CD1c-positive myeloid dendritic cell (primary cell): ENCODE measurements at regions not wholly inside any gene's neighbourhood (a gene's known extent, or its start where the extent isn't known, plus 50 kb on each side); places are given as distances from the start of the nearest gene placed in this dataset.

ENCODE experiments used
- DNase-seq: peaks from one replicate; pipeline ENCODE4 v3.0.0-alpha.2; 2016; ENCODE audit errors: extremely low spot score

DNA sequence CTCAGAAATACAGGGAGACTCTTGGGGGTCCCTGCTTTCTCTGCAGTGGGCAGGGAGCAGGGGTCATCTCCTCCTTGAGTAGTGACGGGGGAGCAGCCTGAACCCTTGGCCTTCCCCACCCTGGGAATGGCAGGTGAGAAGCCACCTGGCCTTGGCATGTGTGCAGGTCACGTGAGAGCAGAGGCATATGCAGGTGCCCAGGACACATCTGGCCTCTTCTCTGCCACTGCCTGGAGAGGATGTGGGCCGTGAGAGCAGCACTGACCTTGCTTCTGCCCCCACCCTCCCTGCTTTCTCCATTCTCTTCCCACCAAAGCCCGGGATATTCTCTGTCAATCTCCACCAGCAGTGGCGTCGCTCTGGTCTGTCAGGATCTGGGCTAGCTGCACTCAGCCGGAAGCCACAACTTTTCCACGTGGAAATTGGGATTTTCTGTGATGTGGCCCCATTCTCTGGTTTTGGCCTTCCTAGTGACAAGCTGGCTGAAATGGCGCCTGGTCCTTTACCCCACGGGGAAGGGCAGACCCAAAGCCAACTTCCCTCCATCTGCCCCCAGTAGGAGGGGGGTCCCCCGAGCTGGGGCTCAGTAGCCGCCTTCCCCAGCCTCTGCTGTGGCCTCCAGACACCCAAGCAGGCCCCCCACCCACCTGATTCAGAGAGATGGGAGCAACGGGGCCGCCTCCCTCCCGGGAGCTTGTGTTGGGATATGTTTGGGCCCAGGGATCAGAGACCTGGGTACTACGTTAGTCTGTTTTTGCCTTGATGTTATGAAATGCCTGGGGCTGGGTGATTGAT is 70.4 kb upstream of the FCN1 start:
- no peak for DNase-seq

DNA sequence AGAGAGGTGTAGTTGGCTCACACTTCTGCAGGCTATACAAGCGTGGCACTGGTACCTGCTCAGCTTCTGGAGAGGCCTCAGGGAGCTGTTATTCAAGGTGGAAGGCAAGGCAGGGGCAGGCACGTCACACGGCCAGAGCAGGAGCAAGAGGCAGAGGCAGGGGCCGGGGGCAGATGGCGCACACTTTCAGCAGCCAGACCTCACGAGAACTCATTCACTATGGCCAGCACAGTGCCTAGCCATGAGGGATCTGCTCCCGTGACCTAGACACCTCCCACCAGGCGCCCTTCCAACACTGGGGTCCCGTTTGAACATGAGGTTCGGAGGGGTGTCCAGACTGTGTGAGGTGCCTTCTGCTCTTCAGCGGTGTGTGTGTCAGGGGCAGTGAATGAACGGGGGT is 71.0 kb upstream of the FCN1 start:
- no peak for DNase-seq

DNA sequence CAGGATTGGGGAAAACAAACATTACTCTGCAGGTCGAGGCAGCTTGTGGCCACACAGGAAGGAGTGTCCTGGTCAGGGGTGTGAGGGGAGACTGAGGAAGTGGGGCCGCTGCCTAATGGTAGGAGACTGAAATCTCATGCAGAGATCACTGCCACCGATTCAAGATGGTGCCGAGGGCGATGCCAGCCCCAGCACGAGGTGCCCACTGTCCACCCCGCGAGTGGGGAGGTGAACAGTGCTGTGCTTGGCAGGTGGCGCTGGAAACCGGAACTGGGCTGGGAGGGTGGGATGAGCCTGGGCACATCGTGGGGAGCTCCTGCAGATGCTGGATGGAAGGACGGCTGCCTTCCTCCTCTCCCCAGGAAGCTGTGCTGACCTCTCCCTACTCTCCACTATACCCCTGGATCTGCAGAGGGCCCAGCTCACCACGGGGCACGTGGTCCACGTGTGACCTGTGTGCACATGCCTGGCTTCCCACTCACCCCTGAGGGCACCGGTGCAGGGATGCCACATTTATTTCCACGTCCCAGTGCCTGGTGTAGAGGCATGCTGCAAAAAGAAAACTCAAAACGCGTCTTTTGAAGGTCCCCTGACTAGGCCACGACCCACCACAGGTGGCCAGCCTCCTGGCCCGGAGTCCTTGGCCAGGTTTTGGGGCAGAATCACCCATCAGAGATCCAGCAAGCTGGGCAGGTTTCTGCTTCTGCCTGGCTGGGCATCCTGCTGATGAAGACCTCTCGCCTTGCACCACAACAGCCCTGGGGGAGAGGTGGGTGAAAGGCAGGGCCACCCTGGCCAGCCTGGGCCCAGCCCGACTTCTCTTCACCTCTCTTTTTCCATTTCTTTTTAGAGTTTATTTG is 71.7 kb upstream of the FCN1 start:
- no peak for DNase-seq

DNA sequence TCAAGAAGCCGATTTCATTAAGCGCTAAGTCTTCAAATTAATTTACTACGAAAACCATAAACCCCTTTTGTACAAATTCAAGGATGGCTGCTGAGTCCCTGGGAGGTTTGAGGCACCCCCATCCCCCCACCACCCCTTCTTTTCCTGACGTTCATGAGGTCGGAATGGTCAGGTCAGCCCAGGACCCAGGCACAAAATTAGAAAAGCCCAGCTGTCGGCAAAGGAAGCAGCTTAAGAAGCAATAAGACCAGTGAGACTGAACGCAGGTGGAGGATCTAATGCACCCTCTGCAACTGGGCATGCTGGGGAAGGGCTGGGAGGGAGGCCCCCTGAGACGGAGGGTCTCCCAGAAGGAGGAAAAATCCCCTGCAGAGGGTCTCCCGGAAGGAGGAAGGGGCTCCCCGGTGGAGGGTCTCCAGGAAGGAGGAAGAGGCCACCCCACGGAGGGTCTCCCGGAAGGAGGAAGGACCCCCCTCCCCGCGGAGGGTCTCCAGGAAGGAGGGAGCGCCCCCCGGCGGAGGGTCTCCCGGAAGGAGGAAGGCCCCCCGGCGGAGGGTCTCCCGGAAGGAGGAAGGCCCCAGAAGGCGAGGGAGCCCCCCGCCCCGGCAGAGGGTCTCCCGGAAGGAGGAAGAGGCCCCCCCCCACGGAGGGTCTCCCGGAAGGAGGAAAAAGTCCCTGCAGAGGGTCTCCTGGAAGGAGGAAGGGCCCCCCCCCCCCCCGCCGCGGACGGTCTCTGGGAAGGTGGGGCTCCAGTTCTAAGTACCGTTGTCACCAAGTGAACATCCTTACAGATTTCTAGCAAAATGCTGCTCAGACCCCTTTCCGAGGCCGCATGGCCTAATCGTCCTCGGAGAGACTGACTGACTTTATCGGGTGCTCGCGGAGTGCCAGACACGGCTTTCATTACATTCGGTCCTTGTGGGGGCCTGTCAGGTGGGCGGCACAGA is 74.4 kb upstream of the FCN1 start:
- DNase-seq: no peak

DNA sequence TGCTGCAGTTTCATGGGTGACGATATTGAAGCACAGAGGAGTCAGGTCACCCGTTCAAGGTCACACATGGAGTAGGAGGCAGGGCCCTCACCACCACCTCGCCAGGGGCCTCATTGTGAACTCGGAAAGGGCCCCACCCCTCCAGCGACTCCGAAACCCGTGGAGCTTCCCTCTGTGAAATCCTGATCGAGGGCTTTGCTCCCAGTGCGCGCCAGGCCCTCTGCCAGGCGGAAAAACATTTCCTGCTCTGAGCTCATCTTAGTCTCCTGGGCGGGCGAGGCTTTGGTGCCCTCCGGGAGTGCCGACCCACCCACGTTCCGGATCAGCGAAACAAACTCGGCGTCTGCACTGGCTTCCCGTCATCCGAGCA is 75.0 kb upstream of the FCN1 start:
- DNase-seq: no peak

DNA sequence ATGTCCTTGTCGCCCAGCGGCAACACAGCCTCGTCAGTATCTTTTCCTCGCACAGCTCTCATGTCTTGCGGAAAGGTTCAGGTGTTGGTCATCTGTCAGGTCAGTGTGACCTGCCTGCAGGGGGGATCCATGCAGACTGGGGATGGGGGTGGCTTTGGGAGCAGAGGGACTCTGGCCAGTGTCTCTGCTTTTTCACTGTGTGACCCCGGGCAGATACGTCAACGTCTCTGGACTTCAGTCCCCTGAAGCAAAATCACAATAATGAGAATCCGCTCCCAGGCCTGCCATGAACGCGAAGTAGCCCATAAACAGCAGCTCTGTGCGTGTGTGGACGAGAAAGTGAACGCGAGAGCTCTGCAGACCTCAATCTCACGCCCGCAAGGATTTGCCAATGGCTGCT is 75.7 kb upstream of the FCN1 start:
- DNase-seq: no peak

DNA sequence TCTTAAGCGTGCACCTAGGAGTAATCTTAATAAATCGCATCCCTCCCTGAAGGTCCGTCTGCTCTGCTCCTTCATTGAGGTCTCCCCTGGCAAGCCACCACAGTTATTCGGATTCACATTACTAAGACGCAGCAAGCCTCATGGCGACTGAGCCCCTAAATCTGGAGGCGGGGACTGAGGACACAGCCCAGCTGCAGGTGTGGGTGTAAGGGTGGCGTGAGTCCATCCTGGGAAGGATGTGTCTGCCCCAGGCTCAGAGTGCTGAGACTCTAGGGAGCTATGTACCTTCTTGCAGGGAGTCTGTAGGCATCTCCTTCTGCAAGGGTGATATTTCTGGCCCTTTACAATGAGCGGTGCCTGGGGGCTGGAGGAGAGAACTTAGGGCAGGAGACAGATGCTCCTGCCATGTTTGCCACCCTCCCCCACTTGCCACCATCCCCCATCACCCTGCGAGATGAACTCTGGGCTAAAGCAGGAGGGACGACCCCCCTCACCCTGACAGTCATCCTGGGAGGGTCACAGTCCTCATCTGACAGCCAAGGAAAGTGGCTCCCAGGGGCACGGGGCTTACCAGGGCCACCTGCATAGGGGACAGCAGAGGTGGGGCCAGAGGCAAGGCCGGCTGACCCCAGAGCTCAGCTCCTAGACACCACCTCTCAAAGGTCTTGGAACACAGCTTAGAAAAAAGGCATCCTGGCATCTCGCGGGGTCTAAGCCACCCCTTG is 76.4 kb upstream of the FCN1 start:
- DNase-seq: no peak

DNA sequence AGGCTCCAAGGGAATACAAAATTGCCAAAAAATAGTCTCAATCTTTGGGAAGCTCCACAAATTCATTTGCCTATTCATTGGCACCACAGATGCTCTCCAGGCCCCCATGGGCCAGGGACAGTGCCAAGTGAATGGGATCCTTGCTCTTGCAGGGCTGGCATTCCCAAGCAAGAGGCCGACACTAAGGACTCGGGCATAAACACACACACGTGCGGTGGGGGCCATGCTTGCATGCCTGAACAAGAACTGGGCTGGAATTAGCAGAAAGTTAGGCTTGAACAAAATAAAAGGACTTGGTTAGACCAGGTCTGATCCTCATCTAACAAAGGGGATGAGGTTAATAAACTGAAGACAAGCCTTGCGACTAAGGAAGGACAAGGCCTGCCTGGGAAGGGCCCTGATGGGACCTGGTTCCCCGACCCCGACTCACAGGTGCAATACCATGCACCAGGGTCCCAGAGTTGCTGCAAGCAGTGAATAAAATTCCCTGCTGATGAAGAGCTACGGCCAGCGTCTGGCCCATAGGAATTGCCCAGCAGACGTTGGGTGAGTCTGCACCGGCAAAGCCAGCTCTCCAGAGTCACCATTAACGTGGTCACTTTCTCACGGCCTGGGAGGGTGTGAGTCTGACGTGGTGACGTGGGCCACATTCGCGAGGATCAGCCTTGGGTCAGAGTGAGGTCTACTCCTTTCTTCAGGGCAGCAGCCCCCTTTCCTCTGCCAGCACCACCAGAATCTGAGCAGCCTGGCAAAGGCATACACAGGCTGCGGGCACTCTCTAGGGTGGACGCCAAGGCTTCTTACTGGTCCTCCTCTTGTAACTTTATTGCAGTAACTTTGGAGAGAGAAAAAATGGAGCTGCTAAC is 77.4 kb upstream of the FCN1 start:
- no peak for DNase-seq

DNA sequence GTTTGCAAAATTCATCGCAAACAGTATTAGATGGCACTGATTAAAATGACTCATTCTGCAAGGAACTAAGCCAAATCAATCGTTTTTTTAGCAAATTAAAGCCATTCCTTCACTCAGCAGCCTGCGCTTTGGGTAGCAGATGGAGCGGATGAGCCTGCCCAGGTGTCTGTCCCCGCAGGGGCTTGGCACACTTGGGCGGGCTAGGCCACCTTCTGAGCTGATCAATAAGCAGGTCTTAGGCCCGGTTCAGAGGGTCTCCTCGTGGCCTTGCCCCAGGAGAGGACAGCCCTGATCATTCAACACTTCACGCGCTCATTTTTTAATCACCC is 78.0 kb upstream of the FCN1 start:
- DNase-seq: no peak

DNA sequence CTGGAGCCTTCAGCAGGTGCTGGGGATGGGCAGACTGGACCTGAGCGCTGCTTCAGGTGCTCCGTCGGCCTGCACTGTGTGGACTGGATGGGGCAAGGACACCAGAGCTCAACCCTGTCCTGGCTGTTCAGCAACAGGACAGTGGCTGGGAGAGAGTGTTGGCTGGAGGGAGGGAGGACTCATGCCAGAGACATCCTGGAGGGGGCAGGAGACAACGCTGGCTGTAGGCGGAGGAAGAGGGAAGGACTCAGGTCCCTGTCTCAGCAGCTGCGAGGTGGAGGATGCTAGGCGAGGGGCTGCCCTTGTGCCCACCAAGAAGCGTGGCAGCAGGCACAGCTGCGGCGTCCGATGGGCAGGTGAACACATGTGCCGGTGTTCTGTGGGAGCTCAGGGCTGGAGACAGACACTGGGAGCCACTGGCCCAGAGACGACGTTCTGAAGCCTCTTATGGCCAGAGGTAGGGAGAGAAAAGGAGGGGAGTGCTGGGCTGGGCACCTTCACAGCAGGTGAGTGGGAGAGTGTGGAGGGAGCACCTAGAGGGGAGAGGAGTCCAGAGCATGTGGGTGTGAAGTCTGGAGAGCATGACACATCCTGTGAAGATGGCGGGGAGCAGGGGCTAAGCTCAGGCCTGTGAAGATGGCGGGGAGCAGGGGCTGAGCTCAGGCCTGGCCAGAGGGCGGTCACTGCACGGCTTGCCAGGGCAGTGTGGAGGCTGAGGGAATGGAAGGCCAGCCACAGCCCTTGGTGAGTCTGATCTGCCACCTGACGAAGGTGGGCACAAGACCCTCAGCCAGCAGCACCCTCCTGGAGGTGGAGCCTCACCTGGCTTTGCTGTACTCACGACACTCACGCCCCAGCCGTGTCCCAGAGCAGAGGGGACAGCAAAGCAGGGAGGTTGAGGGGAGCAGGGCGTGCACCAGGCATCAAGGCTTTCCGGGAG is 79.1 kb upstream of the FCN1 start:
- no peak for DNase-seq

DNA sequence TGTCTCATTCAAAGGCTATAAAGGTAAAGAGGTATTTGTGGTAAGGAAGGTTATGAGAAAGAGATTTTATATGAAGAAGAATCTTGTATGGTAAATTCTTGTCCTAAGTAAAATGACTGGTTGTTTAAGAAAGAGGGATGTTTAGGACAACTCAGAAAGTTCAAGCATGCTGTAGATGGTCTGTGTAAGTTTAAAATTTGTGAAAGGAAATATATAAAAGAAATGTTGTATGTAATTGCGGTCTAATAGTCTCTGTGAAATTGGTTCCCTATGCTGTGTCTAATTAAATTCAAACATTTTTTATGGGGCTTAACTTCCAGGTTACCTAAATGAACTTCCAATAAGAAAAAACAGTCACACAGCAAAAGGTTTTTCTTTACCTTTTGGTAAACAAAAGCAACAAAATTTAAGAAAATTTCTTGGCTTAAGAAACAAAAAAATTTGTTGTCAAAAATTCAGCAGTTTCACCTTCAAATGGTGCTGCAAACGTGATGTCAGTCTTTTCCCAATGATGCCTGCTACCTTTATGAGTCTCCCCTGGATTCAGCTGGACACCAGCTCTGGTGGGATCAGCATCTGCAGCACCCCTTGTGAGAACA is 83.0 kb upstream of the FCN1 start:
- DNase-seq: no peak

DNA sequence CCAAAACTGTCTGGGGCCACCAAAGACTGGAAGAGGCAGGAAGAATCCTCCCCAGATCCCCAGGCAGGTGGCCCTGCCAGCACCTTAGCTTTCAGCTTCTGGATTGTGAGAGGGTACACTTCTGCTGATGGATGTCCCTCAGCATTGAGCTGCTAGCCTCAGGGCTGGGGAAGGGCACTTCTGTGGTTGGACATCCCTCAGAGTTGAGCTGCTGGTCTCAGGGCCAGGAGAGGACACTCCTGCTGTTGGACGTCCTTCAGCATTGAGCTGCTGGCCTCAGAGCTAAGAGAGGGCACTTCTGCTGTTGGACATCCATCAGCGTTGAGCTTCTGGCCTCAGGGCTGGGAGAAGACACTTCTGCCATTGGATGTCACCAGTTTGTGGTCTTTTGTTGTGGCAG is 83.8 kb upstream of the FCN1 start:
- DNase-seq: no peak

DNA sequence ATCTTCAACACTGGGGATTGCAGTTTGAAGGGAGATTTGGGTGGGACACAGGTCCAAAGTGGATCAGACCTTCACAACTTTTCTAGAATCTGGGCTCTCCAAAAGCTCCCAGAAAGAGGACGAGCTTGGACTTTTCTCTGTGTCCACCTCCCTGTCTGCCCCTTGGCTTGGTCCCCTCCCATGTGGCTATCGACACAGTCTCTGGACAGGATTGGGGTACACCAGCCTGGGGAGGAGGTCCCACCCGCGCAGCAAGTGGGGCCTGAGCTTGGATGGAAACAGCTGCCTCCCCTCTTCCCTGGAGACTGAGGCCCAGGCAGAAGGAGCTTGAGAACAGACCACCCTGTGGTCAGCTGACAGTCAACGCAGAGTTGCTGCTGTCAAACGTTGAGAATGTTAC is 84.6 kb upstream of the FCN1 start:
- DNase-seq: no peak

DNA sequence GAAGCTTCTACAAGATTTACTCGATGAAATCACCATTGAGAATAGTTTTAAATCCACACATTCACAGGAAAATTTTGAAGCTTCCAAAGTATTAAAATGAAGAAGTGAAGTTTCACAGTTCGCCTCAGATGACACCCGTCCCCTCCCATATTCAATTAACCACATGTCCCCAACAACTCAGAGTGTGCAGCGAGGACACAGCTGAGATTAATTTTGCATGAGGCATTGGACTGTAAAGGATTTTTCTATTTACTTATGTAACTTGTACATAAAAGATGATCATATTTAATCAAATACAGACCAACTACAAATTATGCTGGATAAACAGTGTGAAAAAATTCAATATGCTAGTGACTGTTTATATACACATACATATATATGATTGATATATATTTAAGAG is 84.7 kb upstream of the OLFM1 start:
- DNase-seq: no peak

DNA sequence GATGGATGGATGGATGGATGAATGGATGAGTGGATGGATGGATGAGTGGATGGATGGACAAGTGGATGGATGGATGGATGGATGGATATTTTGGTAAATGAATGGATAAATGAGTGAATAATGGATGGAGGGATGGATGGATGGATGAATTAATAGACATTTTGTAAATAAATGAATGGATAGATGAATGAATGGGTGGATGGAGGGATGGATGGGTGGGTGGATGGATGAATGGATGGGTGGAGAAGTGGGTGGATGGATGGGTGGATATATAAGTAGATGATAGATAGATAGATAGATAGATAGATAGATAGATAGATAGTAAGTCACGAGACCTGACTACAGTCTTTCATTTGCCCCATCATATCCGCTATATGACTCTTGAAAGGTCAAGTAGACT is 82.7 kb upstream of the OLFM1 start:
- no peak for DNase-seq

DNA sequence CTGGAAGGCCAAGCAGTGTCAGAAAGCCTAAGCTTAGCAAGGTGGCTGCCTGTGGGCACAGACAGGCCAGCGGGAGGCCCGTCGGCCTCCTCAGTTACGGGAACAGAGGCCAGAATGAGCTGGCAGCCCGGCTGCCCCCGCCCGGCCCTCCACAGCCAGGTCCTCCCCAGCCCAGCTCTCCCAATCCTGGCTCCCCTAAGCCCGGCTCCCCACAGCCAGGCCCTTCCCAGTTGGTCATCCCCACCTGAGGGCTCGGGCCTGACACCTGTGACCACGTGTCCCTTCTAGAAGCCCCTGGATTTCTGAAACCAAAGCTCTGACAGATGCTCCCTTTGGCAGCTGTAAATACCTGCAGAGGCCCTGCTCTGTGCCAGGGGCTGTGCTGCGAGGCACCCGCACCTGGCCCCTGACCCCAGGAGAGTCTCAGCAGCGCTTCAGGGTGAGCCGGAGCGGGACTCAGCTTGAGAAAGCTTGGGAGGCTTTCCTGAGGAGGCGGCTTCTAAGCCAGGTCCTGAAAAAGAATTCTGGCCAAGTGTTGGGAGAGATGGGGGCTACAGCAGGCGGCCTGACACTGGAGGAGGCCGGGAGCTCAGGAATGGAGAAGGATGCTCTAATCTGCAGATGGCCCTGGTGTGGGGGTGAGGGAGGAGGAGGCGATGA is 80.4 kb upstream of the OLFM1 start:
- DNase-seq: no peak

DNA sequence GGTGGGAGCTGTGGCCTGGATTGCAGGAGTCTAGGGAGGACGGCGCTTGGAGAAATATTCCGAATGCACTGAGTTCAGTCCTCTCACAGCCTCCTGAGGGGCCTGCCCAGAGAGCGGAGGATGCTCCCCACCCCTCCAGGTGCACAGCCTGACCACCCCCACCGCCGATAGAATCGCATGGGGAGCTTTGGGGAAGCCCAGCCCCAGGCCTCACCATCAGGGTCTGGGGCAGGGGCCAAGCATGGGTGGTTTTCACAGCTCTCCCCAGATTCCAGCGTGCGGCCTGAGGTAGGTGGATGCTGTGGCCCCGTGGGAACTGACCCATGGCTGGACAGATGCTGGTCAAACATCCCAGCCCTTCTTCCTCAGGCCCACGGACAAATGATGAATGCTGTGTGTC is 79.9 kb upstream of the OLFM1 start:
- no peak for DNase-seq

DNA sequence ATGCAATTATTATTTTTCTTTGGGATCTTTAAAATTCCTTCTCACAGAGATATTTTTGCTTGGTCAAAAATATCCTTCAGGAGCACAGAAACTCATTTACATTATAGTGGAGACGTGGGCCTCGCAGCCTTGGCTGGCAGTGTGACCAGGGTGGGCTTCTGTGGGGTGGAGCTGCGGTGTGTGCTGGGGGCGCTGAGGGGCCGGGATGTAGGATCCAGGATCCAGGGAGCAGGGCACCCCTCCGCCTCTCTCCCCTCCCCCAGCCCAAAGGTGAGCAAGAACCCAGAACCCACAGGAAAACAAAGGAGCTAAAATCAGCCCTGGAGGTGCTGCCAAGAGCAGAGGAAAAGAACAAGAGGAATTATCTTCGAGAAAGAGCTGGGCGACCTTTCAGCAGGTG is 79.1 kb upstream of the OLFM1 start:
- no peak for DNase-seq
